Stimulated activated CD8-positive, alpha-beta memory T cell treated with anti-CD3 and anti-CD28 coated beads, Interleukin-4, amount 100 ng/mL, for 1 hour (primary cell): ENCODE measurements at regions not wholly inside any gene's neighbourhood (a gene's known extent, or its start where the extent isn't known, plus 50 kb on each side); places are given as distances from the start of the nearest gene placed in this dataset.

ENCODE experiments used
- DNase-seq, 2 donors: peaks; one replicate each; pipeline ENCODE4 v3.0.0-alpha.2; 2020; ENCODE audit warnings: low read depth in 2 of 2, low spot score in 1 of 2

DNA sequence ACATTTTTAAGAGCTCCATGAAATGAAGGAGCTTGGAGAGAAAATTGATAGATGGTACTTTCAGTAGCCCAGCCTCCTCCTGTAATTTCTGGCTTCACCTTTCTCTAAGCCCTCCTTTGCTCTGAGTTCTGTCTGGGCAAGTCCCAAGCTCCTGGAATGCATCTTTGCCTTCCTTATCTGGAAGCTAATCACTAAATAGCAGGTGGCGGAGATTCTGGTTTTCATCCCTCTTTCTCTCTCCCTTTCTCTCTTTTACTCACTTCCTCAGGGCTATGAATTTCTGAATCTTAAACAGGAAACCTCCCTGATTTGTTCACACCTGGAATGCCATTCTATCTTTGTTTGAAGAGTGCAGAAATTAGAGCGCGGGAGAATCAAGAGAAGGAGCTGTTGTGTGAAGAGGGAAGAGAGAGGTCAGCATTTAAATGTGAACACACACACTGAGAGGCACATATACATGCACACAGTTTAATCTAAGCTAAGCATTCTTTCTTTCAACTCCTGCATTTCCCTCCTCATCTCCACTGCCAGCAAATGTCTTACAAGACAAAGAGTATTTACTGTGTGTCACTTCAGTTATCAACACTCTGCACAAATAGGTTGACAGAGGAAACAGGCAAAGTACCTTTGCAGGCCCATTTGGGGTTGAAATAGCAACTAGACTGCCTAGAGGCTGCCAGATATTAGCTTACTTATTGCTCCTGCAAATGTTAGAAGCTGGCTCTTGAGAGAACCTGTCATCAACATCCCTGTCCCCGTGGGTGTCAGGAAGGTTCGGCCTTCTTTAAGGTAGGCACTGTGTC, 199.4 kb upstream of the CAMK1G start:
- no peak for DNase-seq

GRCh38 chr1:209384710-209385550, 198.6 kb upstream of the CAMK1G start:
- DNase-seq, result no peak

DNA sequence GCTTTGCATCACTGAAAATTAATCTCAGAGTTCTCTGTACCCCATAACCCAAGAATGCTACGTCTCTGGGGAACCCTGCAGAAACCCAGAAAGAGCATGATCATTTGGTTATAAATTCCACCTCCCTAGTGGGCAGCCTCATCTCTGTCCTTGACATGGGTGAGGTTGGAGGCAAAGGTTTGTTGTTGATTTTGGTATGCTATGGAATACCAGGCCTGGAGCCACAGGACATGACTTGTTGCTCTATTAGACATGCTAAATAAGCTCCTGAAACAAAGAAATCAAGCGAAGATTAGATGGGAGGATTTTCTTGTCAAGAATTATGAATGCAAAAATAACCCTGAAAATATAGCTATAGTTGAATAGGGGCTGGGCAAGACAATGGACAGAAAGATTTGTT, 197.4 kb upstream of the CAMK1G start:
- no peak for DNase-seq

DNA sequence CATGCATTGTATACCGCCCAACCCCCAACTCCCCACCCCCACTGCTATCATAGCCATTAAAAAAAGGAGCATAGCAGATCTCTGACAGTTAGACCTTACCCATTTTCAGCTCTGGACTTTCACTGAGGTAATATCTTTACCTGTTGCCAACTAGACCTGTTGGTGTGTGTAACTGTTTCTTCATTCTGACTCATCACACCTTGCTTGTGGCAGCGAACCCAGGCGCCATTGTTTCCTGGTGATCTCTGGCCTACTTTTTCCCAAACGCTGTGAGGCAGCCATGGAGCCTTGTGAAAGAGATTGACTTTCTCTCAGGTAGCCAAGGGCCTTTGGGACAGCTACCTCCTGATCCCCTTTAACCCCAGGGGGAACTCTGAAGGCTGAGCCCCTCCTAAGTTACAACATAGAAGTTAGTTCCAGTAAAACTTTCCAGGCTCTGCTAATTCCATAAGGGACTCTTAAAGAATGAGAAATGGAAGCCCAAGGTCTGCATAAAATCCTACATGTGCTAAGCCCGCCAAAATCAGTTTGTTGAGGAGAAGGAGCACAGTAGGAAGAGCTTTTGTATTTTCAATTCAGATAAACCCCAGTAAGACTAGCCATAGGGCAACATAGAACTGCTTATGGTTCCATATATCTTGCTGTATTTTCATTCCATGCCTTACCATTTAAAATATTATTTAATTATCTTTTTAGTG, 196.1 kb upstream of the CAMK1G start:
- no peak for DNase-seq

GRCh38 chr1:209387969-209388329, 195.6 kb upstream of the CAMK1G start:
- no peak for DNase-seq

DNA sequence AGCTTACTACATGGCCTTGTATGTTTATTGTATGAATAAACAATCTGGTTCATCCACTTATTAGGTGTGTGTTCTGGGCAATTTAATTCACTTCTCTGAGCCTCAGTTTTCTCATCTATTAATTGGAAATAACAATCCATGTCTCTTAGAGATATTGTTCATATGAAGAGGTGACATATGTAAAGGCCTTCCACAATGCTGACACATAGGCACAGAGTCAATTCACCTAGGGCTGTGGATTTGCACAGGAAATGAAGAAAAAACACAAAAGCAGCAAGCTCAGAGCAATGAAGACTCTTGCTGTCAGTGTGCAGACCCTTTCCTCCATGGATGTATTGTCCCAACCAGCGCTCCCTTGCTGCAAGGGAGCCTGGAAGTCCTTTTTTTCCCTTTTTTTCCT, 195.2 kb upstream of the CAMK1G start:
- DNase-seq, result no peak

GRCh38 chr1:209389258-209389657, 194.3 kb upstream of the CAMK1G start:
- no peak for DNase-seq

- DNase-seq, result no peak
Measured at GRCh38 chr1:209389975-209390374, 193.5 kb upstream of the CAMK1G start.

DNA sequence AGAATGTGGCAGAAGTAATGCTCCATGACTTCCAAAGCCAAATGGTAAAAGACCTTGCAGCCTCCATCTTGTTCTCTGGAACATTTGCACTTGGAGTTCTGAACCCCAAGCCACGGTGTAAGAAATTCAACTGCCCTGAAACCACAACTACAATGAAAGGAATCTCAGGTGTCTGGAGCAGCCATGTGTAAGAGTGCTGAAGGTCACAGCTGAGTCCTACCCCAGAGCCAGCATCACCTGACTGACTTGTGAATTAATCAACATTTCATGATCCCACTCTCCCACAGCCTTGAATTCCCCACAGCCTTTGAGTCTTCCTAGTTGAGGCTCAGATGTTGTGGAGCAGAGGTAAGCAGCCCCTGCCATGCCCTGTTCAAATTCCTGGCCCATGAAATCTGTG, 192.8 kb upstream of the CAMK1G start:
- DNase-seq, result no peak

GRCh38 chr1:209391792-209392191, 191.7 kb upstream of the CAMK1G start:
- DNase-seq, result no peak

GRCh38 chr1:209395169-209395568, 188.3 kb upstream of the CAMK1G start:
- no peak for DNase-seq

DNA sequence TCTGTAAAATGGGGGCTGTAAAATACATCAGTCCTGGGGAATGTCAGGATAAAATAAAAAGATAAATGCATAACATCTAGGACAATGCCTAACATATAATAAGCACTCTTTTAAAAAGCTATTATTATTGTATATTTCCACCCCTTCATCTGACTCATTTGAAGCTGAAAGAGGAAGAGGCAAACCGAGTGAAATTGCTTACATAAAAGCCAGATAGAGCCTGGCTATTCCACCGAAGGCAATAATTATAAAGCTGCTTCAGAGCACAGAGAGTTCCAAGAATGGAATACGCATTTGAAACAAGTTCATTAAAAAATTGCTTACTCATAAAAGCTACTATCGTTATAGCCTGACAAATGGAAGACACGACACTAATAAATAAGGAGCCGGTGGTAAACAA, 186.1 kb upstream of the CAMK1G start:
- no peak for DNase-seq

GRCh38 chr1:209397910-209398309, 185.6 kb upstream of the CAMK1G start:
- no peak for DNase-seq

DNA sequence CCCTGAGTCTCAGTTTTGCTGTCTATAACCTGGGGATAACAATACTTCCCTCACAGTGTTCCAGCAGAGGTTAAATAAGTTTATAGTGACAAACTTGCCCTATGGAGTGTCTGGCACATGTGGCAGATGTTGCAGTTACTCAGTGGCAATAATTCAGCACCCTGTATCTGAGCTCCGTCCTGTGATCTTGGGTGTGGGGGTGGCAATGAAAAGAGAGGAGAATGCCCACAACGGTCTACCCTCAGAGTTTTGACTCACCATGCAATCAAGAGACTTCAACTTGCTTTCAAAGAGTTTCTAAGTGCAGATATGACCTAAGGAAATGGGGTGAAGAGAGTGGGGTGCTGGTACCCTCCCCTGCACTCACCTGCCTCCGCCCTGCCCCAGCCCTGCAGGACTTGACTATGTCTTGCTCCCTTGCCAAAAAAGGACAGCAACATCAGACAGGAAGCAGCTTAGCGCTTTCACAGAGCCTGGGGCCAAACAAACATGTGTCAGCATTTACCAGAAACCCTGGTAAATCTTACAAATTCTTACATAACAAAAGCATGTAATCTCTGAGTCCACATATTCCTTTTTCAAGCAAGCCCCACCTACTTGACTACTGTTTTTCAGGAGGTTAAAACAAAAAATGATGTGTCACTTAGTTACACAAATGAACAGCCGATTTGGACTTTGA, 185.1 kb upstream of the CAMK1G start:
- no peak for DNase-seq

DNA sequence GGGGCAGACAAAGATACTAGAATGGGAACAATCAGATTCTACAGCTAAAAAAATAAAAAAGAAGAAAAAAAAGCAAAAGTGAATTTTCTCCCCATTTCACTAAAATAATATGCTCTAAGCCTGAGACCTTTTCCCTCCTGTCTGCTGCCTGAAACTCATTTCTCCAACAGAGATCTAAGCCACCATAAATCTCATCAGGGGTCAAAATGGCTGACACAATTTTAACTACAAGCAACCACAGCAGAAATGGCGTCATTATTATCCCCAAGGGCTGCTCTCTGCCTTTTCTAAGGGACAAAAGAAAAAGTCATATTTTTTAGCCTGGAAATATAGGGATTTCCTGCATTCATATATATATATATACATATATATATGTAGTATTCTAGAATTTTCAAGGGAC, 183.7 kb upstream of the CAMK1G start:
- DNase-seq, result no peak

- DNase-seq, result no peak
Measured at GRCh38 chr1:209400351-209401220, 182.9 kb upstream of the CAMK1G start.

DNA sequence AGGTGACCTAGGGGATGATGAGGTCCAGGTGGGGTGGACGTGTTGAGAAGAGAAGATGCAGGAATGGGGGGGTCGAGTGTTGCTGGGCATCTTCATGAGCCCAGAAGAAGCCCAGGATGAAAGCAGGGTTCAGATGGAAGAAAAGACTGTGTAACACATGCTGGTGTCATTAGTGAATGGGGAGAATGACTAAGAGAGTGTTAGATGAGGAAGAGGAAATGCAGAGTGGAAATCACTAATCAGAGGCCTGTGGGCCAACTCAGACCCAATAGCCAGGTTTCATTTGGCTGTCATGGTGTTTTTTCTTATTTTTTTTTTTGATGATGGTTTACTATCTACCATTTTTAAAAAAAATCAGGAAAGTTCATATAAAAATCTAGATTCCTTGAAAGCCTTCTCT, 180.8 kb upstream of the CAMK1G start:
- DNase-seq, result no peak

DNA sequence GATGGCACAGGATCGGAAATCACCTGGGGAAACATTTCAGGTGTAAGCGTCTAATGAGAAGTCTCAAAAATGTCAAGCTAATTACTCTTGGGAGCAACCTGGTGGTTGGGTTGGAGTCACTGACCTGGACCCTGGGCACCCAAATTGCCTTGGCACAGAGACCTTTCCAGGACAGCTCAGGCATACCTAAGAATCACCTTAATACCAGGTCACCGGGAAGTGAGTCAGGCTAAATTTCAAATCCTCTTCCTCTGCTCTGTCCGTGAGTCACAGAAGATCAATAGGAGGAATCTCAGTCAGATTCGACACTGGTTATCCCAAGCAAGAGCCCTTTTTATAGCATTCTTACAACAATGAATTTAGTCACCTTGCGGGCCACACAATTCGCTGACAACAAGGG, 179.6 kb upstream of the CAMK1G start:
- no peak for DNase-seq

DNA sequence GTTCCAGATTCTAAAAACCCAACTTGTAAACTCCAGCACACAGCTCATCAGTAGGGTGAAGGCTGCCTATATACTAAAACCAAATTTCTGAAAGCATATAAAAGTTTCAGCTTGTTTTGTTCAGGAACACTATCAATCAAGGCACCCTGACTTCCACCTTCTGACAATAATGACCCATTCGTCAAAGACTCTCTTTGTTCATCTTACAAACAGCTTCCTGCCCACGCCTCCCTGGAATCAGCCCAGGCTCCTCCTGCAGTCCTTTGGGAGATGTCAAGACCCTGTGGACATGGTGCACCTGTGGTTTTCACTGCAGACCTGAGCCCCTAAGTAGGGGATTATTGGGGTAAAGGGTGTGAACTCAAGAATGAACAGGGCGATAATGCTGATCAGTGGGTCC, 178.9 kb upstream of the CAMK1G start:
- no peak for DNase-seq

- DNase-seq, result no peak
Measured at GRCh38 chr1:209405183-209405814, 178.2 kb upstream of the CAMK1G start.
